GM21526 (cell line): ENCODE measurements at regions not wholly inside any gene's neighbourhood (a gene's known extent, or its start where the extent isn't known, plus 50 kb on each side); places are given as distances from the start of the nearest gene placed in this dataset.
A peak's percentile ranks its signal among the peaks of the same experiment; 100 is the strongest.

Experiments
- ATAC-seq: cut with Tn5 transposase; IDR thresholded peaks from one replicate; pipeline ENCODE4 v1.9.1; 2021; ENCODE audit warnings: moderate library complexity; ENCODE audit not compliant: unreplicated experiment, low FRiP score

DNA sequence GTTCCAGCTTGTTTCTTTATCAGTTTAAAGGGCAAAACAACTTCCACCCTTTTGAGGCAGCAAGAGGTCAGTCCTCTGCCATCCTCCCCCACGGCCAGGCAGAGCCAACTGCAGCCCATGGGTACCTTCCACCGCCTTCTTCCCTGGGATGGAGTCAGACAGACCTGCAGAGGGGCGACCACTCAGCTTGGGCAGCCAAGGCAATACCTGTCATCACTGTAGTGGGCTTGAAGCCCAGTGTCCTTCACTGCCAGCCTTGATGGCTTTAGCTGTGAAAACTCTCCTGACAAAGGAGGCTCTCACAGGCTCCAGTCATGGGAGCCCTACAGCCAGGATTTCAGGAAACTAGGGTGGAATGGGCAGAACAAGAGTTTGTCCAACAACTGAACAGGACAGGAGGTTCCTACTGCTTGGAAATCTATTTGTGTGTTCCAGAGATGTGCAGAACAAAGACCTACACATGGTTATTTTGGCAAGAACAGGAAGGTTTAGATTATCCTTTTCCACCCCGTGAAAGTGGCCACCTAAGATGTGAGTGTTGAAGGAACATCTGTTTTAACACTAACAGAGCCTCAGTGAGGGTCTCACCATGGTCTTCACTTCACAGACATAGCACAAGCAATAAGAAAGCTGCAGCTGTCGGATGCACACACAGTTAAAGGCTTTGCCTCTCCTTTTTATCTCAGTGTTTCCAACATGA, 93.9 kb upstream of the RMDN2 start:
- no peak for ATAC-seq

DNA sequence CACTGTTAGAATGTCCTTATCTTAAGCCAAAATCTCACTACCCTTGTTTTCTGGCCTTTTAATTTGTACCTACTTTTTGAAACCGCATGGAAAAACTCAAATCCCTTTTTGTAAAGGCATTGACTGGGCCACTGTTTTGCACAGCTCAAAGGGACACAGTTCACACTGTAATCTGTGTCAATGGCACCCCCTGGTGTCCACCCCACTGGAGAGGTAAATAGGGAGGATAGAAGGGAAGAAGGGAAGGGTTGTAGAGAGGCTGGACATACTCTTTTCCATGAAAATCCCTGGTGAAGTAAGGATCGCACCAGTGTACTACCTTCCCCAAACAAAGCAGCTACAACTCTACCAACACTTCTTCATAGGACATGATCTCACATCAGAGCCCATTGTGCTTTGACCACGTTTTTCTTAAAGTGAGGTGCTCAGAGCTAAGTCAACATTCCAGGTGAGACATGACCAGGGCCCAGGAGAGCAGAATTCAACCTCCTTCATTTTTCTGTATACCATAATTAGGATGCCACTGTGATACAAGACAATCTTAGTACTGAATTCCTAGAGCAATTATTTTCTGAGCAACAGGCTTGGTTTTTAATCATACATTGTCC, 92.4 kb upstream of the RMDN2 start:
- no peak for ATAC-seq

DNA sequence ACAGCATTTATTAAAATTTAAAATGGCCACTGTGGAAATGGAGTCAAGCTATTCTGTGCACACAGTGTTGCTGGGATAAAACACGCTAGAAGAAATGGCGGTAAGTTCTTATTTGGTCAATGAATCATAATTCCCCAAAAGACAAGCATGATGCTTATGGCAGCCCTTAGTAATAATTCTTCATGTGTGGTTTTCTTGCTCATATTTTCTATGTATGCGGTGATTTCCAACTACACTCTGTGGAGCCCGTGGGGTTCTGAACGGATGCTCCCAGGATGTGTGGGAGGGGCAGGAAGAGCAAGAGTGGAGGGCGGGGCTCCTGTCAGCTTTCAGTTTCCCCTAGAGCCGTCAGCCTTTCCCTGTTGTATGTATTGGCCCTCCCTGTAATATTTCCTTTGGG, 91.7 kb upstream of the RMDN2 start:
- ATAC-seq = no peak

DNA sequence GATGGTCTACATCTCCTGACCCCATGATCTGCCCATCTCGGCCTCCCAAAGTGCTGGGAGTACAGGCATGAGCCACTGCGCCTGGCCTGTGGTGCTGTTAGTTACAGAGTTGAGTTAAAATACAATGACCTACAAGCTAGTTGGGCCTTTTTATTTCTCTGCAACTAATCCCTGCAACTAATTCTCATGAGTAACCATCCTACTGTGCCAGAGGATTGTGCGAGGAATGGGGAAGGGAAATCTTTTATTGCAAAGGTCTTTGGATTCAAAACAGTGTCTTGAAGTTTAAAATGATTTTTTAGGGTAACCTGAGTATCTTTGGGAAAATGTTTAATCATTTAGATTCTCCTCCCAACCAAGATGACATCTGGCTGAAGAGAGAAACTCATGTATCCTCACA, 88.8 kb upstream of the RMDN2 start:
- no peak for ATAC-seq

DNA sequence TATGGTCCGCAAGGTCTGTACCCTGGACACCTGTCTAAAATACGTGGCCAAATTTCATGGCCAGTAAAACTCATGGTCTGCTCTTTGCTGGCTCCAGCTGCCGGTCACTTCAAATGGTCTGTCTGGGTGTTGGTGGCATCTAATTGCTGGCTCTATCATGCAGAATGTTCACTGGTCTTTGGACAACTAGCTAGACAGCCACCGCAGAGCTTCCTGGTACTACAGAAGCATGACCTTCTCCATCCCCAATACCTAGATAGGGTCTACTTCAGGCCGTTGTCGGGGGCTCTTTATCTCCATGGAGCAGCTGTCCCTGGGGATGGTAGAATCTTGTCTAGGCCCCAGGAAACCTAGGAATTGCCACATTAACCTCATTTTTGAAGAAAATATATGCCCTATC, 88.4 kb upstream of the RMDN2 start:
- no peak for ATAC-seq

DNA sequence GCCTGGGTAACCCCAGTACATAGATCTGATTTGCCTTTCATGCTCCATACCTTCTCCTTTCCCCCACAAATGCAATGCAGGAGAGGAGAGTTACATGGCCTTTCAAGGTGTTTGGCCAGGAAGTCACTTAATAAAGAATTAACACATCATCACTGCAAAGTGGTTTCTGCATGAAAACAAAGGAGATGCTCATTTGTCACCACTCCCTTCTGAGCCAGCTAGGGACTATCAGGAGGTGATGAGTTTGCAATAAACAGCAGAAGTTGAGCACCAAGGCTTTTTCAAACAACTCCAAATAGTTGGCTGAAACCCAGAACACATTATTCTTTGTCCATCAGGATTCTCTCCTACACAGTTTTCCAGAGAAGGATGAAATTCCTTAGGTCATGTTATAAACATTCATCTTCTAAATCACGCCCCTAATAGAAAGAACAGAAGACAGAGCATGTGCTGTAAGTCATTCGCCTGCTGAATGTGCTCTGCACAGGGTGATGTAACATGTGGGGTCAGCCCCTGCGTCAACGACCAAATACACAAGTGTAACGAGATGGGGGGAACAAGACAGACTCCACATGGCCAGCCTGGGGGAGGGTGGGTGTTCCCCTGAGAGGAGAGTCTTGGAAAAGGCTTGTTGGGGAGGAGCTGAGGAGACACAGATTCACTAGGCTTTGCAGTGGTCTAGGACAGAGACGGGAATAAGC, 87.3 kb upstream of the RMDN2 start:
- ATAC-seq = no peak

DNA sequence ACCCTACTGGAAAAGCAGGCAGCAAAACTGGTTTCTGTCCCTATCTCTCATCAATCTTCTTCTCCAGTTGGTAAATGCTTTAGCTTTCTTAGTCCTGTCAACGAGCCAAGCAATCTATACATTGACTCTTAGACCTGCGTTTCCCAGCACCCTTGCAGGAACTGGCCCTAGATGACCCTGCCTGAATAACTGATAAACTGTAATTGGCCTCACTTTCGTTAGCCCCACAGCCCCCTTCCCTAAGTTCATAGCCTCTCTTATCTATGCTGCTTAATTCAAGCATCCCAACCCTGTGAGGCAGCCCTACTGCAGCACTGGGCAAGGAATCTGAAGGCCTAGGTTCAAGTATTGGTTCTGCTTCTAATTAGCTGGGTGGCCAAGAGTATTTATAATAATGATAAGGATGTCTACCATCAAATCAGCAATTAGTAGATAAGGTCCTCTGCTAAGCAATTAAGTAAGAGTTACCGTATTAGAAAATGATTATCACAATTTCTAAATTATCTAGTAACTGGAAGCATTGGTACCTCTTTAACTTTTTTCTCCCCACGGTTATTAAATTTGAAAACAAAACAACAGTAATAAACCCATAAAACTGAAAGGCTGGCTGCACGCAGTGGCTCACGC, 86.4 kb upstream of the RMDN2 start:
- ATAC-seq = no peak

DNA sequence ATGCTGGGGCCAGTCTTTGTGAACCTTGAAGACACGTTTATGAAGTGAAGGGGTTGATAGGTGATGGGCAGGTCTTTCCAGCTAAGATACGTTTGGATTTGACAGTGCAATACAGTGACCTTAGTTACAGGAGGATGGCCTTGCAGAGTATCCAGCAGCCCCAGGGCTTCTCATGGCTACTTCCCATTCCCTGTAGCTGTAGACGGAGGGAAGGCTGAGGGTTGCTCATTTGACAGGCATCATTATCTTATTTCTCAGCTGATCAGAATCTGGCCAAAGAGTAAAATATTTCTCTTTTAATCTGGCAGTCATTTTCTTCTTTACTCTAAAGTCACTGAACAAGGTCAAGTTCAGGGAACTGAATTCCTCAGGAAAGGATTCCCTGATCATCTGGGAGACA, 85.1 kb upstream of the RMDN2 start:
- no peak for ATAC-seq

DNA sequence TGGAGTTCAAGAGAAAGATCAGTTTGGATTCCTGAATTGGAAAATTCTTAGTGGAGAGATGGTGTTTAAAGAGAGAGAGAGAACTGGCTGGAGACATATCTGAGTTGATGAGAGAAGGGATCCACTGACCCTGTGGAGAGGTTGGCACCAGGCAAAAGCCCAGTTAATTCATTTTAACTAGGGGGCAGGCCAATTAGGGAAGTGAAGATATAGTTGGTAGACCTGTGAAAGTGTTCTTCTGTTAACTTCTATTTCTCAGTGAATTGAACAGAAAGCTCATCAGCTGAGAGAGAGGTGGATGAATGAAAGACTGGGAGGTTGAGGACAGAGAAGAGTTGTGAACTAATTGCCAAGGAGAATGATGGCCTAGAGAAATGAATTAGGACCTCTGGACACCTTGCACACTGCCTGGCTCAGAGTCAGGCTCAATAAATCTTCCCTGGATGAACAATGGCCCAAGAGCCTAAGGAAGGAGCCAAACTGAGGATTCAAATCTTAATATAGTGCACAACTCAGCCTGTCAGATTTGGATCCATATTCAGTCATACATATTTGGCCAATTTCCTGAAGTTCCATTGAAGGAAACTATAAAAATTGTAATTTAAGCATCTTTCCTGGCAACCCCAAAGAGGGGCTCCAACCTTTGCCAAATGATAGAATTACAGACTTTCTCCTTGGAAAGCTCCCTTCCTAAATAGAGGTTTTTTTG, 82.2 kb upstream of the RMDN2 start:
- ATAC-seq = no peak

DNA sequence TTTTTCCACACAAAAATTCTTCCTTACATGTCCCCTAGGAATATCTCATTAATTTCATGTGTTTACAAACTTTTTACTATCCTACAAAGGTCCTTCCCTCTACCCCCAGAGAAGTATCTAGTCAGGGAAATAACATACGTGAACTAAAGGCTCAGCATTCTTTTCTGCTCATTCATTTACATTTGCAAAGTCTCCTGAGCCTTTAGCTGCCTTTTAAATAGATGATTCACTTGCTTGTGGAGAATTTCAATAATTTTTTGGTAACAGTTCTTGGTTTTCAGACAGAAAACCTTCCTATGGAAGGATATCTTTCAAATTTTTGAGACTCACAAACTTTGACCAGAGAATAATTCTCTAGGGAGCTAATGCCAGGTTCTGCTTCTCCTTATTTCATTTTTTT, 81.5 kb upstream of the RMDN2 start:
- ATAC-seq = no peak

DNA sequence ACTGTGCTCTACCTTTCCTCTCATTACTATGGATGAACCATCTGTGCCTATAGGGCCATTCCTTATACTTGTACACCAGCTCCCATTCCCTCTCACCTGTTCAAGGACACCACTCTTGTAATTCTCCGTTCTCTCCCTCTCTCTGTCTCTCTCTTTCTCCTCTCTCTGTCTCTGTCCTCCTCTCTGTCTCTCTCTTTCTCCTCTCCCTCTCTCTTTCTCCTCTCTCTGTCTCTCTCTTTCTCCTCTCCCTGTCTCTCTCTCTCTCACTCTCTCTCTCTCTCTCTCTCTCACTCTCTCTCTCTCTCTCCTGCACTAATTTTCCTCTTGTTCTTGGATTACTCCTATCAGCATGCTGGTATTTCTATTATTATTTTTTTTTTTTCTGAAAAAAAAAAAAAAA, 78.9 kb upstream of the RMDN2 start:
- no peak for ATAC-seq

DNA sequence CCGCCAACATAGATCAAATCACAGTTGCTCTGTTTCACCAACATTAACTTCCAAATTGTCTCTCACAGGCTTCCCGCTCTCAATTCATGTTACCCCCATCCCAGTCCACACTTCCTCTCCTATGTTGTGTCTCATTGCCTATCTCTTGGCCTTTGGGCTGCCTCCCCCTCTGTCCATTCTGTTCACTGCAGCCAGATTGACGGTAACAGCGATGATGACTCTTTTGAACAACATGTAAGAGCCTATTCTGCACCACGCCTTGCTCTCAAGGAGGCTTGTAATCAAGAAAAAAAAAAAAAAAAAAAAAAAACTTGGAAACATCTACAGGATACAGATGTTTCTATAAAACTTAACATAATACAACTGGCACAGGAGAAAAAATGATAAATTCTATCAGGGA, 77.3 kb upstream of the RMDN2 start:
- no peak for ATAC-seq

DNA sequence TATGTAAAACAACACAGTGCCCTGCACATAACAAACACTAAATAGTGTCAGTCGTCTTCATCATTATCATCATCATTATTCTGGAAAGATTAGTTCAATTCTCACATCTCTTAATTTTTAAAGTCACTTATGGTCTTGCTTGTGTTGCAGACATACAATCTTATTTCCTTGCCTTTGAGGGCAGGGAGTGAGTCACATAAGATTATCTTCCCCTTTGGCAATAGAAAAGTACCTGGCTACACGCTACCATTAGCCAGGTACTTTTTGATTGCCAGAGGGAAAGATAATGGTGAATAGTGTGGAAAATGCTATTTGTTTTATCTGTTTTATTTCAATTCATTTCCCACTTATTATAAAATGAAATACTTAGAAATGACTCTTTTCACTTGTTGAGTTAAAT, 76.6 kb upstream of the RMDN2 start:
- no peak for ATAC-seq

DNA sequence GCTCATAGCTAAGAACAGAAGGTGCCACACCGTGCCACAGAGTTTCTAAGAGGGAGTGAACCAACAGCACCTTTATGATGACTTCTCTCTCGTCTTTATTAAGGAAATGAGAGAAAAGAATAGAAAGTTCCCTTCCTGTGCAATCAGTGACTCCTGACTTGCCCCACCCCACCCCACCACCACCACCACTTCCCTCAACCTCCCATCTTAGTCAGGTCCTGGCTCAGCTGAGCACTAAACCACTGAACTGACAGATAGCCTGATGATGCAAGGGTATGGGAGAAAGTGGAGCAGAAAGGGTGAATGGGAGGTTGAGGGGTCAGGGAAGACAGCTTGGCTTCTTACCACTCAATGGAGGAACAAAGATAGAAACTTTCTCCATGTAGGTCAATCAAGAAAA, 75.2 kb upstream of the RMDN2 start:
- ATAC-seq = no peak

DNA sequence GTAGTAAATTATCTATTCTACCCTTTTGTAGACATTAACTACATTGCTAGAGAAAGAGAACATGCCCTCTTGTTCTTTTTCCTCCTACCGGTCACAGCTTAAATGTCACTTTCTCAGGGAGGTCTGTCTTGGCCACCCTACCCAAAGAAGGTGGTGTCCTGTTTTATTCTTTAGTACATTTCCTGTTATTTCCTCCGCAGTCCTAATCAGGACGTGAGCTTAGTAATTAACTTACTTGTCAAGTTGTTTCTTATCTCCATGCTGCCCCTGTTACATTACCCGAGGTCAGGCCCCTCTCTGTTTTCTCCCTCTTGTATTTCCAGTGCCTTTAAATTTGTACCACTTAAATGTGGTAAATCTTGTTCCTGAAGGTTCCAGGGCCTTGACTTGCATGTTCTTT, 73.7 kb upstream of the RMDN2 start:
- no peak for ATAC-seq

DNA sequence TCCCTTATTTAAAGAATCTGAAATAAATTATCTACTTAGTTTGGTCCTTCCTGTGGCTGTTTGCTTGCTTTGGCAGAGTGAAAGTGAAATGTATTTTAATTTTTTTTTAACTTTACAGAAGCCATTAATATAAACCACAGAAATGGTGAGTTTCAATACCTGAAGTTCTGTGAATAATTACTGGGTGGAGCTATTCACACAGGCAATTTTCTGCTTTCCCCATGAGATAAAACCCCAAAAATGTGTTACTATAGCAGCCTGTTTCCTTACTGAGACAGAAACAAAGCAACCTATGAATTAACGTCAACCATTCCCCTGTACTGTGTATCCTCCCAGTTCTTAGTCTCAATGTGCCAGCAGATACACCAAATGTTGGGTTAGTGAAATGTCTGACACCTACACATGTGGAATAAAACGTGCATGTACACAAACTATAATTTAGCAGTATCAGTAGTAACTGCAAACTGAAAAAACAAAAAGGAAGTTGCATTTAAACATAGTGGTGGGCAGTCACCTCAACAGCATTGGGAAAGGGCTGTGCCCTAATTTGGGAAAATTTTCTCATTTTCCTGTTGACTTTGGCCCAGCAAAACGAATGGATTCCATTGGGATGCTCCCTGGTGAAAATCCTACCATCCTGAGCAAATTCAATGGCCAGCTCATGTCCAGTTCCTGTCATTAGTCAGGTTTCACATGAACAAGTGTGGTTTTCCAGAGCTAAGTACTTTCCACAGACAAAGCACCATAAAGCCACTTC, 73.1 kb upstream of the RMDN2 start:
- ATAC-seq = peak; percentile 63

DNA sequence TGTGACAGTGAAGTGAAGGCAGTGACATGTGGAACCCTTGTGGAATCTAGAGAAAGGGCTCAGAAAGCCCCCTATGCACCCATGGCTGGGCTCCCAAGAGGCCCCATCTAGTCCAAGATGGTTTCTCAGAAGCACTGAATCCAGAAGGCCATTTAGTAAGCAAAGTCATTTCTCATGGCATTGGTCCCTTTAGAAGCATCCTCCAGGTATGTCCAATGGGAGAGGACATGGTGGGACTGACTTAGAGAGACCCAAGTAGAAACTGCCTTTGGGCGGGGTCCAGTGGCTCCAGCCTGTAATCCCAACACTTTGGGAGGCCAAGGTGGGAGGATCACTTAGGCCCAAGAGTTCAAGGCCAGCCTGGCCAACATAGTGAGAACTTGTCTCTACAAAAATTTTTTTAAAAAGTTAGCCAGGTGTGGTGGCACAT, 72.5 kb upstream of the RMDN2 start:
- no peak for ATAC-seq

DNA sequence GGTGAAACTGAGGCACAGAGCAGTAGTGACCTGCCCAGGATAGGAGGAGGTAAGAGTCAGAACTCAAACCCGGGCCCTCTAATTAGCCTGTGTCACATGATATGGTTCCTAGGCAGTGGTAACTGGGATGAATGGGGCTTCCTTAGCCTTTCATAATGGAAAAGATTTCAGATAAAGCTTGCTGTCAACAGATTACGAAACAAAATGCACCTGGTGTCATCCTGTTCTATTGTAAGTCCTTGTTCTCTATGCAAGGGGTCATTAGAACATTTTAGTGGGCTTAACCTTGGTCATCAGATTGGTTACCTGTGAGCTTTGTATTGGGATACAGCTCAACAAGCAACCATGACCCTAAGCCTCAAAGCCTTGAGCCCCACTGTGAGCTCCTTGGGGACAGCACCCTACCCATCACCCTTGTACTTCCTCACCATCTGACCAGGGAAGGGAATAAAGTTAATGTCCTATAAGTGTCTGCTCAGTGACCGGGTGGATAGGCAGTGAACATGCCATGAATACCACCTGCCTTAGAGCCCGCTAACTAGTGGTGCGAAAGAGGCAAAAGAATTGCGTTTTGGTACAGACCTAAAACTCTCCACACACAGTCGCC, 70.3 kb upstream of the RMDN2 start:
- no peak for ATAC-seq

DNA sequence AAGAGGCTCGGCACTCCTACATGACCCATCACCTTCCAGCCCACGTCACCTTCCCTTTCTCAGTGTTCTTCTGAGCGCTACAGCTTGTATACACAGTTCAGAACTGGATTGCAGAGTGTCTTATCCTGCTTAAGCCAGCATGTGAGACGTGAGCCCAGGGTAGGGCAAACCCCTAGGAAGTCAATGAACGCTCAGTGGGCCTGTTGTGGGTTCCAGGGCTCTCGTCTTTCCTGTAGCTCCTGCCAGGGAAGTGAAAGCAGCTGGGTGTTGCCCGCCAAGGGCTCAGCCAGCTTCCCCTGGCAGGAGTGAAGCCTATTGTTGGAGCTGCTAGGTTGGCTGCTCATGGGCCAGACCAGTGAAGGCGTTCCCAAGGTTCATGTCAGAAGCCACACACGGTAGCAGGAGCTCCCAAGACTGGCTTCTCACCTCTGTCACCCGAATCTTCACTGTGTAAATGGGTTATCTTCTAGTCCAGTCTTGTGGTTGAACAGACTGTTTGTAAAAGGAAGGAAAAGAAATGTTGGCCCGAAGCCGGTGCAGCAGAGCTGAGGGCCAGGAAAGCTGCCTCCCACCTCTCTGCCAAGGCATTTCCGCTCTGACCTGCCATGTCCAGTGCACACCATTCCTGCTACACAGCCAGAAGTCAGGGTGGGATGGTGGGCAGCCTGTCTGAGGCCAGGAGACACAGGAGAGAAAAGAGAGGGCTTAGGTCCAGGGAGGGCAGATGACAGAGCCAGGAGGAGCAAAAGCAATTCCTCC, 69.6 kb upstream of the RMDN2 start:
- ATAC-seq = no peak
